Fibroblast of the aortic adventitia (primary cell): ENCODE measurements at regions not wholly inside any gene's neighbourhood (a gene's known extent, or its start where the extent isn't known, plus 50 kb on each side); places are given as distances from the start of the nearest gene placed in this dataset.

Source experiments
- DNase-seq: peaks from one replicate; pipeline ENCODE4 v3.0.0-alpha.2; 2010; ENCODE audit warnings: low read depth
- H3K4me3 ChIP-seq: 2 replicates; pipeline ENCODE4 v1.5.1; 2011; ENCODE audit warnings: low read depth, mild to moderate bottlenecking, control low read depth, low read length, moderate library complexity
- CTCF ChIP-seq: IDR thresholded peaks from 2 replicates; pipeline ENCODE4 v1.5.1; 2011; ENCODE audit warnings: mild to moderate bottlenecking, low read length, control low read depth, inconsistent platforms; ENCODE audit not compliant: insufficient read depth

GRCh38 chr17:72333570-72333969, 212.8 kb downstream of the SOX9 start:
- TF ChIP-seq CTCF: no peak
- DNase-seq: no peak
- no peak overlapping the region for H3K4me3 ChIP-seq

- TF ChIP-seq CTCF: peak; percentile 24
- H3K4me3 ChIP-seq: no peak overlapping the region
- peak; percentile 53 for DNase-seq
Observed at GRCh38 chr17:72334205-72334604, 213.4 kb downstream of the SOX9 start.

GRCh38 chr17:72336026-72336803, 215.4 kb downstream of the SOX9 start:
- no peak for DNase-seq
- H3K4me3 ChIP-seq: no peak overlapping the region
- TF ChIP-seq CTCF: no peak

GRCh38 chr17:72336804-72337070, 215.9 kb downstream of the SOX9 start:
- no peak for DNase-seq
- no peak overlapping the region for H3K4me3 ChIP-seq
- no peak for TF ChIP-seq CTCF

- DNase-seq: no peak
- no peak overlapping the region for H3K4me3 ChIP-seq
Observed at GRCh38 chr17:72338304-72338703, 217.5 kb downstream of the SOX9 start.

GRCh38 chr17:72338847-72339790, 218.3 kb downstream of the SOX9 start:
- no peak for TF ChIP-seq CTCF
- peak; percentile 92 for DNase-seq
- no peak overlapping the region for H3K4me3 ChIP-seq

More at GRCh38 chr17:72338304-72338703, 217.5 kb downstream of the SOX9 start:
- TF ChIP-seq CTCF: no peak
